ENCODE measurements at regions not wholly inside any gene's neighbourhood (a gene's known extent, or its start where the extent isn't known, plus 50 kb on each side); places are given as distances from the start of the nearest gene placed in this dataset.

GRCh38 chr1:95966866-95967265 is 732.9 kb downstream of the RWDD3 start:
- Histone ChIP-seq H3K79me2 (ENCODE audit: control insufficient read depth, insufficient read depth, low read length) (no peaks in the 10 kb centered on the region), H3K4me2 (ENCODE audit: insufficient read depth, low read length) (no peak overlapping the region), H3K27ac (ENCODE audit: insufficient read depth, low read depth, low read length) (no peak overlapping the region), H3K4me1 (ENCODE audit: control insufficient read depth, extremely low read depth, insufficient read depth, low read length) (no peaks in the 10 kb centered on the region), H3K9me1 (replicated peaks; ENCODE audit: control insufficient read depth, extremely low read depth, insufficient read depth, low read length) (no peaks in the 10 kb centered on the region), H3K4me3 (replicated peaks in 1 of 3; ENCODE audit: insufficient read depth in 1 of 3, low read depth in 1 of 3, low read length in 3 of 3) (no peak overlapping the region), H2AFZ (ENCODE audit: low read depth, low read length) (no peak overlapping the region), H3K9me3 (replicated peaks; ENCODE audit: control insufficient read depth, insufficient read depth, low read length) (no peaks in the 10 kb centered on the region), H3K27me3 (ENCODE audit: control insufficient read depth in 2 of 2, insufficient read depth in 2 of 2, low read length in 2 of 2) (no peaks in the 10 kb centered on the region), H4K20me1 (replicated peaks; ENCODE audit: control insufficient read depth, extremely low read depth, insufficient read depth, low read length) (no peaks in the 10 kb centered on the region), H3K9ac (replicated peaks; ENCODE audit: extremely low read depth, insufficient read depth, low read length) (no peak overlapping the region), H3K36me3 (ENCODE audit: control insufficient read depth in 2 of 2, extremely low read depth in 1 of 2, insufficient read depth in 2 of 2, low read length in 2 of 2) (no peaks in the 10 kb centered on the region)
- DNase-seq (ENCODE audit: low read depth, low spot score) (no peak), FAIRE-seq (no peak)
- no peak for TF ChIP-seq EZH2 (IDR thresholded peaks at IDR 0.05; ENCODE audit: borderline replicate concordance, low read depth, low read length, severe bottlenecking)
- no peak for TF ChIP-seq MYC (IDR thresholded peaks at IDR 0.05; ENCODE audit: low read depth, low read length)
- no peak for TF ChIP-seq POLR2AphosphoS5 (IDR thresholded peaks at IDR 0.05; ENCODE audit: insufficient read depth, low read depth, low read length)
- TF ChIP-seq POLR2A (IDR thresholded peaks at IDR 0.05; ENCODE audit: low read depth, low read length) = no peak
- TF ChIP-seq, protein P1, sequence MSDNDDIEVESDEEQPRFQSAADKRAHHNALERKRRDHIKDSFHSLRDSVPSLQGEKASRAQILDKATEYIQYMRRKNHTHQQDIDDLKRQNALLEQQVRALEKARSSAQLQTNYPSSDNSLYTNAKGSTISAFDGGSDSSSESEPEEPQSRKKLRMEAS (IDR thresholded peaks at IDR 0.05; ENCODE audit: insufficient read depth, insufficient read length) = no peak
- no peak for TF ChIP-seq JUN (IDR thresholded peaks at IDR 0.05; ENCODE audit: borderline replicate concordance, insufficient read depth, insufficient read length, low read depth)
- intact Hi-C loops (cut with micrococcal nuclease) (no loop called here), dilution Hi-C loops (cut with MboI; ENCODE audit: extremely low pct_ligation_motif_present, low sequenced_read_pairs) (no loop called here)
- BruUV-seq (replicated peaks) = no TSS peak
- POLR2A ChIA-PET = no interaction called here
- CTCF ChIA-PET = no interaction called here

DNA sequence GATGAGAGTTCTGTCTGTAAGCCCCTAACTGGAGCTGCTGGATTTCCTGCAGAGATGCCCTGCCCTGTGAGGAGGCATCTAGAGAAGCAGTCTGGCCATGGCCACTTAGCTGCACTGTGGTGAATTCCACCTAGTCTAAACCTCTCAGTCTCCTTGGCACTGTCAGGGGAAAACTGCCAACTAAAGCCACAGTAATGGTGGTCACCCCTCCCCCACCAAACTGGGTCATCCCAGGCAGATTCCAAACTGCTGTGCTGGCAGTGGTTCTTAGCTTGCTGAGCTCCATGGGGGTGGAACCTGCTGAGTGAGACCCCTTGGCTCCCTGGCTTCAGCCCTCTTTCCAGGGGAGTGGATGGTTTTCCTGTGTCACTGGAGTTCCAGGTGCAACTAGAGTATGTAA is 740.6 kb downstream of the RWDD3 start:
- dilution Hi-C loops (cut with MboI; ENCODE audit: extremely low pct_ligation_motif_present, low sequenced_read_pairs) (no loop called here), intact Hi-C loops (cut with micrococcal nuclease) (no loop called here)
- TF ChIP-seq MYC (IDR thresholded peaks at IDR 0.05; ENCODE audit: low read depth, low read length) (no peak), GATA2 (IDR thresholded peaks at IDR 0.05; ENCODE audit: insufficient read depth, insufficient read length, low read depth, low read length) (no peak), EZH2 (IDR thresholded peaks at IDR 0.05; ENCODE audit: borderline replicate concordance, low read depth, low read length, severe bottlenecking) (no peak), FOS (IDR thresholded peaks at IDR 0.05; ENCODE audit: borderline replicate concordance, insufficient read depth, low read length) (no peak), POLR2A (IDR thresholded peaks at IDR 0.05; ENCODE audit: low read depth, low read length) (no peak), JUN (IDR thresholded peaks at IDR 0.05; ENCODE audit: borderline replicate concordance, insufficient read depth, insufficient read length, low read depth) (no peak), POLR2AphosphoS5 (IDR thresholded peaks at IDR 0.05; ENCODE audit: insufficient read depth, low read depth, low read length) (no peak), CTCF (IDR thresholded peaks at IDR 0.05; ENCODE audit: extremely low read depth in 1 of 2, insufficient read depth in 1 of 2, low read depth in 1 of 2, low read length in 2 of 2) (no peak)
- TF ChIP-seq, protein P1 (IDR thresholded peaks at IDR 0.05; ENCODE audit: insufficient read depth, insufficient read length) = no peak

More for the DNA sequence above, 740.6 kb downstream of the RWDD3 start:
- no TSS peak for BruUV-seq (replicated peaks)
- no peak for DNase-seq (ENCODE audit: low read depth, low spot score)
- H3K79me2 ChIP-seq (ENCODE audit: control insufficient read depth, insufficient read depth, low read length) = no peaks in the 10 kb centered on the region
- no peak for FAIRE-seq
- ChIA-PET POLR2A (no interaction called here), CTCF (interaction anchor here (0.6 kb wide), 1 partner anchor 14 kb away, joined by 4 read pairs; no protein-coding TSS in a partner anchor)
- H3K36me3 ChIP-seq (ENCODE audit: control insufficient read depth in 2 of 2, extremely low read depth in 1 of 2, insufficient read depth in 2 of 2, low read length in 2 of 2) = no peaks in the 10 kb centered on the region
- H3K9me1 ChIP-seq (replicated peaks; ENCODE audit: control insufficient read depth, extremely low read depth, insufficient read depth, low read length) = no peaks in the 10 kb centered on the region
- H3K4me2 ChIP-seq (ENCODE audit: insufficient read depth, low read length) = no peak overlapping the region
- no peaks in the 10 kb centered on the region for H3K9me3 ChIP-seq (replicated peaks; ENCODE audit: control insufficient read depth, insufficient read depth, low read length)
- H2AFZ ChIP-seq (ENCODE audit: low read depth, low read length) = no peak overlapping the region
- peaks cover 0 to 5% of the 10 kb centered on the region in 2 experiments for H3K27me3 ChIP-seq (ENCODE audit: control insufficient read depth in 2 of 2, insufficient read depth in 2 of 2, low read length in 2 of 2)
- H3K27ac ChIP-seq (ENCODE audit: insufficient read depth, low read depth, low read length) = no peak overlapping the region
- H3K9ac ChIP-seq (replicated peaks; ENCODE audit: extremely low read depth, insufficient read depth, low read length) = no peak overlapping the region
- no peaks in the 10 kb centered on the region for H4K20me1 ChIP-seq (replicated peaks; ENCODE audit: control insufficient read depth, extremely low read depth, insufficient read depth, low read length)
- H3K4me1 ChIP-seq (ENCODE audit: control insufficient read depth, extremely low read depth, insufficient read depth, low read length) = no peaks in the 10 kb centered on the region
- no peak overlapping the region for H3K4me3 ChIP-seq (replicated peaks in 1 of 3; ENCODE audit: insufficient read depth in 1 of 3, low read depth in 1 of 3, low read length in 3 of 3)

Measured in endothelial cell of umbilical vein (primary cell).